ENCODE measurements at regions not wholly inside any gene's neighbourhood (a gene's known extent, or its start where the extent isn't known, plus 50 kb on each side); places are given as distances from the start of the nearest gene placed in this dataset.
"Not testable (repeated sequence)": the region's sequence is repeated elsewhere in the genome, so short reads cannot be mapped to it uniquely, and the experiment has no call there.

GRCh38 chr9:22970434-22970975, 523.9 kb downstream of the DMRTA1 start:
- H3K36me3 ChIP-seq, result no peaks in the 10 kb centered on the region
- no peak for TF ChIP-seq CTCF (IDR thresholded peaks at IDR 0.05; ENCODE audit: low read depth, low read length)
- H3K9me3 ChIP-seq, result no peaks in the 10 kb centered on the region
- no peak overlapping the region for H3K4me3 ChIP-seq (ENCODE audit: low read depth, low read length)
- no peaks in the 10 kb centered on the region for H3K27me3 ChIP-seq
- no peaks in the 10 kb centered on the region for H3K4me1 ChIP-seq
- DNase-seq, result no peak

GRCh38 chr9:22975951-22976350, 529.3 kb downstream of the DMRTA1 start:
- no peaks in the 10 kb centered on the region for H3K36me3 ChIP-seq
- no peak for DNase-seq
- H3K4me3 ChIP-seq (ENCODE audit: low read depth, low read length), result no peak overlapping the region
- H3K9me3 ChIP-seq, result no peaks in the 10 kb centered on the region
- no peaks in the 10 kb centered on the region for H3K27me3 ChIP-seq
- no peak for TF ChIP-seq CTCF (IDR thresholded peaks at IDR 0.05; ENCODE audit: low read depth, low read length)
- H3K4me1 ChIP-seq, result no peaks in the 10 kb centered on the region

GRCh38 chr9:22976454-22976853, 529.8 kb downstream of the DMRTA1 start:
- no peaks in the 10 kb centered on the region for H3K4me1 ChIP-seq
- TF ChIP-seq CTCF (IDR thresholded peaks at IDR 0.05; ENCODE audit: low read depth, low read length), result no peak
- no peaks in the 10 kb centered on the region for H3K9me3 ChIP-seq
- no peak overlapping the region for H3K4me3 ChIP-seq (ENCODE audit: low read depth, low read length)
- no peaks in the 10 kb centered on the region for H3K27me3 ChIP-seq
- no peak for DNase-seq
- H3K36me3 ChIP-seq, result no peaks in the 10 kb centered on the region

GRCh38 chr9:22980429-22980828, 533.8 kb downstream of the DMRTA1 start:
- not testable (repeated sequence) for H3K9me3 ChIP-seq; H3K4me3 ChIP-seq (ENCODE audit: low read depth, low read length); H3K4me1 ChIP-seq; DNase-seq; H3K36me3 ChIP-seq; H3K27me3 ChIP-seq

- no peak for DNase-seq
- H3K4me1 ChIP-seq, result no peaks in the 10 kb centered on the region
- H3K36me3 ChIP-seq, result no peaks in the 10 kb centered on the region
- TF ChIP-seq CTCF (IDR thresholded peaks at IDR 0.05; ENCODE audit: low read depth, low read length), result no peak
- no peaks in the 10 kb centered on the region for H3K27me3 ChIP-seq
- H3K4me3 ChIP-seq (ENCODE audit: low read depth, low read length), result no peak overlapping the region
- H3K9me3 ChIP-seq, result no peaks in the 10 kb centered on the region
Measured at GRCh38 chr9:22986556-22986955, 539.9 kb downstream of the DMRTA1 start.

GRCh38 chr9:22990349-22990748, 543.7 kb downstream of the DMRTA1 start:
- no peaks in the 10 kb centered on the region for H3K9me3 ChIP-seq
- no peaks in the 10 kb centered on the region for H3K27me3 ChIP-seq
- H3K4me1 ChIP-seq, result no peaks in the 10 kb centered on the region
- H3K36me3 ChIP-seq, result no peaks in the 10 kb centered on the region
- TF ChIP-seq CTCF (IDR thresholded peaks at IDR 0.05; ENCODE audit: low read depth, low read length), result no peak
- no peak for DNase-seq
- no peak overlapping the region for H3K4me3 ChIP-seq (ENCODE audit: low read depth, low read length)

GRCh38 chr9:22992780-22993179, 546.2 kb downstream of the DMRTA1 start:
- DNase-seq, result no peak
- Histone ChIP-seq H3K27me3 (no peaks in the 10 kb centered on the region), H3K4me1 (no peaks in the 10 kb centered on the region), H3K4me3 (ENCODE audit: low read depth, low read length) (no peak overlapping the region), H3K36me3 (no peaks in the 10 kb centered on the region), H3K9me3 (peaks cover under 1% of the 10 kb centered on the region; the same call in 1 of the 2 replicates)
- TF ChIP-seq CTCF (IDR thresholded peaks at IDR 0.05; ENCODE audit: low read depth, low read length), result no peak
